HEK293 (cell line): ENCODE measurements at regions not wholly inside any gene's neighbourhood (a gene's known extent, or its start where the extent isn't known, plus 50 kb on each side); places are given as distances from the start of the nearest gene placed in this dataset.

Experiments used
- BCL11A ChIP-seq: fragments of 450-650 bp; formaldehyde crosslinking; IDR thresholded peaks from 2 replicates; pipeline ENCODE4 v1.5.1; 2016; ENCODE audit warnings: low read depth, missing biosample characterization, missing genetic modification characterization
- KLF9 ChIP-seq: fragments of 450-650 bp; formaldehyde crosslinking; IDR thresholded peaks from 2 replicates; pipeline ENCODE4 v1.5.1; 2016; ENCODE audit warnings: missing biosample characterization, missing genetic modification characterization, low read depth
- ZFP37 ChIP-seq: fragments of 450-650 bp; formaldehyde crosslinking; IDR thresholded peaks from 2 replicates; pipeline ENCODE4 v1.5.1; 2016; ENCODE audit warnings: missing biosample characterization, missing genetic modification characterization
- ZNF121 ChIP-seq: fragments of 450-650 bp; formaldehyde crosslinking; IDR thresholded peaks from 2 replicates; pipeline ENCODE4 v1.5.1; 2016; ENCODE audit warnings: missing biosample characterization, missing genetic modification characterization
- ZNF626 ChIP-seq: fragments of 450-650 bp; sonication (Bioruptor Pico); formaldehyde crosslinking; IDR thresholded peaks from 2 replicates; pipeline ENCODE4 v1.5.1; 2018; ENCODE audit warnings: missing biosample characterization, missing genetic modification characterization, inconsistent platforms
- TF ChIP-seq, protein P1 (sequence below): fragments of 450-650 bp; formaldehyde crosslinking; IDR thresholded peaks from 2 replicates; pipeline ENCODE4 v1.5.1; 2016; ENCODE audit warnings: missing biosample characterization, missing genetic modification characterization
- TF ChIP-seq, protein P2 (sequence below): fragments of 450-650 bp; formaldehyde crosslinking; IDR thresholded peaks from 2 replicates; pipeline ENCODE4 v1.5.1; 2016; ENCODE audit warnings: missing biosample characterization, missing genetic modification characterization, low read depth

DNA sequence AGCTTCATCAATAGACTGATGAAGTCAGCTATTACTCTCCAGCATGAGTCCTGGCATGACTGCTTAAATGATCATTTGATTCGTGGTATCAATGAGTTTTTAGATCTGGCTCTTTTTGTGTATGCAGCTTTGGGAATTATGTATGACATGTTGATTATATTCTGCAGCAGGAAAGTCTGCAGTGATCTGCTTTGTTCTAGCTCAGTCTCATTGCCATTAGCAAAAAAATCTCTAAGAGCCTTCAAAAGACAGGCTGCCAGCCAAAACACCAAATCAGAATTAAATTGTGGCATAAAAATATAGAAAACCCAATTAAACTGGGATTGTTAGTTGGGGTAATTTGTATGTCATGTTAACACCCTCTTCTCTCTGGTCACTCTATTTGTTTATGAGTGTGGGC is 1021.0 kb upstream of the SEMA6D start:
- TF ChIP-seq KLF9 (tag by site-specific recombination): no peak
- no peak for TF ChIP-seq ZNF626 (tag by site-specific recombination)
- TF ChIP-seq, protein P1, sequence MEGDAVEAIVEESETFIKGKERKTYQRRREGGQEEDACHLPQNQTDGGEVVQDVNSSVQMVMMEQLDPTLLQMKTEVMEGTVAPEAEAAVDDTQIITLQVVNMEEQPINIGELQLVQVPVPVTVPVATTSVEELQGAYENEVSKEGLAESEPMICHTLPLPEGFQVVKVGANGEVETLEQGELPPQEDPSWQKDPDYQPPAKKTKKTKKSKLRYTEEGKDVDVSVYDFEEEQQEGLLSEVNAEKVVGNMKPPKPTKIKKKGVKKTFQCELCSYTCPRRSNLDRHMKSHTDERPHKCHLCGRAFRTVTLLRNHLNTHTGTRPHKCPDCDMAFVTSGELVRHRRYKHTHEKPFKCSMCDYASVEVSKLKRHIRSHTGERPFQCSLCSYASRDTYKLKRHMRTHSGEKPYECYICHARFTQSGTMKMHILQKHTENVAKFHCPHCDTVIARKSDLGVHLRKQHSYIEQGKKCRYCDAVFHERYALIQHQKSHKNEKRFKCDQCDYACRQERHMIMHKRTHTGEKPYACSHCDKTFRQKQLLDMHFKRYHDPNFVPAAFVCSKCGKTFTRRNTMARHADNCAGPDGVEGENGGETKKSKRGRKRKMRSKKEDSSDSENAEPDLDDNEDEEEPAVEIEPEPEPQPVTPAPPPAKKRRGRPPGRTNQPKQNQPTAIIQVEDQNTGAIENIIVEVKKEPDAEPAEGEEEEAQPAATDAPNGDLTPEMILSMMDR: no peak
- no peak for TF ChIP-seq ZFP37 (tag by site-specific recombination)
- TF ChIP-seq BCL11A (tag by site-specific recombination): no peak
- TF ChIP-seq ZNF121 (tag by site-specific recombination): no peak
- TF ChIP-seq, protein P2, sequence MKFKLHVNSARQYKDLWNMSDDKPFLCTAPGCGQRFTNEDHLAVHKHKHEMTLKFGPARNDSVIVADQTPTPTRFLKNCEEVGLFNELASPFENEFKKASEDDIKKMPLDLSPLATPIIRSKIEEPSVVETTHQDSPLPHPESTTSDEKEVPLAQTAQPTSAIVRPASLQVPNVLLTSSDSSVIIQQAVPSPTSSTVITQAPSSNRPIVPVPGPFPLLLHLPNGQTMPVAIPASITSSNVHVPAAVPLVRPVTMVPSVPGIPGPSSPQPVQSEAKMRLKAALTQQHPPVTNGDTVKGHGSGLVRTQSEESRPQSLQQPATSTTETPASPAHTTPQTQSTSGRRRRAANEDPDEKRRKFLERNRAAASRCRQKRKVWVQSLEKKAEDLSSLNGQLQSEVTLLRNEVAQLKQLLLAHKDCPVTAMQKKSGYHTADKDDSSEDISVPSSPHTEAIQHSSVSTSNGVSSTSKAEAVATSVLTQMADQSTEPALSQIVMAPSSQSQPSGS (tag by site-specific recombination): no peak
